Spleen (tissue), 7 donors: ENCODE measurements at regions not wholly inside any gene's neighbourhood (a gene's known extent, or its start where the extent isn't known, plus 50 kb on each side); places are given as distances from the start of the nearest gene placed in this dataset.

Experiments
- CTCF ChIP-seq, 11 experiments: fragments of 200-600 bp in 7 of 11; fragments of 450-650 bp in 4 of 11; sonication (generic) in 4 of 11; IDR thresholded peaks in 8 of 11; conservative IDR thresholded peaks in 3 of 11; 1 replicate in 7 of 11; 2 replicates in 4 of 11; pipeline versions ENCODE4 v1.4.0 to v1.8.0; 2016 to 2021; ENCODE audit warnings: antibody characterized with exemption in 11 of 11, inconsistent platforms in 4 of 11, mild to moderate bottlenecking in 1 of 11
- POLR2A ChIP-seq, 3 donors: fragments of 450-650 bp; IDR thresholded peaks; one replicate each; pipeline ENCODE4 v1.5.1; 2017; ENCODE audit warnings: antibody characterized with exemption in 3 of 3, mild to moderate bottlenecking in 1 of 3
- donor health status: DM: no; HTN: no; CAD: no; lungs with moderate emphysema.
- donor health status: DM: no; HTN: no; CAD: no.
- donor health status: DM: no; HTN: no; CAD: no.

GRCh38 chr5:5888284-5888683, 465.8 kb downstream of the ICE1 start:
- TF ChIP-seq CTCF (IDR thresholded peaks at IDR 0.05 in 8 of 11, conservative IDR thresholded peaks at IDR 0.05 in 3 of 11) (no peak), POLR2A (IDR thresholded peaks at IDR 0.05) (no peak)
